H1 (cell line): ENCODE measurements at regions not wholly inside any gene's neighbourhood (a gene's known extent, or its start where the extent isn't known, plus 50 kb on each side); places are given as distances from the start of the nearest gene placed in this dataset.

ENCODE experiments used
- CTCF ChIA-PET: fragments of 300-600 bp; sonication (Branson Sonifier 250); formaldehyde crosslinking; loops from one replicate; lab custom pipeline; 2021; ENCODE audit not compliant: partially characterized antibody; lab: Charles Lee
- POLR2A ChIA-PET: fragments of 300-600 bp; sonication (Branson Sonifier 250); formaldehyde crosslinking; loops from one replicate; lab custom pipeline; 2021; ENCODE audit warnings: inconsistent platforms; ENCODE audit not compliant: partially characterized antibody; lab: Charles Lee
- DNase-seq, 2 experiments: peaks; one replicate each; pipeline versions ENCODE4 v3.0.0 to v3.0.0-alpha.2; 2010 to 2022; ENCODE audit warnings: low spot score in 2 of 2, low read depth in 1 of 2, mixed read lengths in 1 of 2
- FAIRE-seq: peaks from 2 replicates; lab custom pipeline; 2011; peaks lifted over from hg19 to GRCh38; lab: Jason Lieb, UNC
- H2AFZ ChIP-seq: 2 replicates; pipeline ENCODE4 v1.8.1; 2012; ENCODE audit warnings: low read length, inconsistent platforms
- H2AK5ac ChIP-seq: 2 replicates; pipeline ENCODE4 v1.6.1; 2013; ENCODE audit warnings: low read depth, low read length
- H2BK120ac ChIP-seq: replicated peaks from 2 replicates; pipeline ENCODE3; 2013; ENCODE audit warnings: low read depth, low read length, inconsistent platforms
- H2BK12ac ChIP-seq: 2 replicates; pipeline ENCODE4 v1.6.1; 2013; ENCODE audit warnings: low read depth, low read length
- H2BK15ac ChIP-seq: 2 replicates; pipeline ENCODE4 v1.6.1; 2013; ENCODE audit warnings: low read length
- H2BK20ac ChIP-seq: 2 replicates; pipeline ENCODE4 v1.6.1; 2013; ENCODE audit warnings: low read length
- H2BK5ac ChIP-seq: 2 replicates; pipeline ENCODE4 v1.6.1; 2013; ENCODE audit warnings: low read depth, low read length
- H3K14ac ChIP-seq: 2 replicates; pipeline ENCODE4 v1.6.1; 2013; ENCODE audit warnings: inconsistent platforms; ENCODE audit not compliant: insufficient read length
- H3K18ac ChIP-seq: 2 replicates; pipeline ENCODE4 v1.6.1; 2013; ENCODE audit warnings: low read length; ENCODE audit errors: extremely low read depth
- H3K23ac ChIP-seq: 2 replicates; pipeline ENCODE4 v1.6.1; 2013; ENCODE audit warnings: inconsistent platforms; ENCODE audit not compliant: insufficient read length
- H3K23me2 ChIP-seq: 2 replicates; pipeline ENCODE4 v1.6.1; 2013; ENCODE audit warnings: low read depth, low read length
- H3K27ac ChIP-seq: 2 replicates; pipeline ENCODE4 v1.6.1; 2011; ENCODE audit warnings: low read depth, low read length, inconsistent platforms
- H3K27me3 ChIP-seq, 4 experiments: replicated peaks in 1 of 4; 1 replicate in 1 of 4; 2 replicates in 3 of 4; pipeline versions ENCODE4 v1.6.1 to v1.8.1; 2011 to 2013; ENCODE audit warnings: low read length in 3 of 4, mild to moderate bottlenecking in 3 of 4, inconsistent platforms in 2 of 4, mixed read lengths in 2 of 4, moderate library complexity in 1 of 4; ENCODE audit not compliant: control insufficient read depth in 3 of 4, insufficient read depth in 3 of 4; ENCODE audit errors: extremely low read depth in 1 of 4
- H3K36me3 ChIP-seq, 4 experiments: 2 replicates each; pipeline versions ENCODE4 v1.6.1 to v1.8.1; 2011 to 2013; ENCODE audit warnings: mild to moderate bottlenecking in 4 of 4, low read length in 3 of 4, moderate library complexity in 2 of 4, control low read depth in 1 of 4, inconsistent platforms in 1 of 4; ENCODE audit not compliant: insufficient read depth in 4 of 4, control insufficient read depth in 2 of 4
- H3K4ac ChIP-seq: replicated peaks from 2 replicates; pipeline ENCODE3; 2013; ENCODE audit warnings: low read length, low read depth, mixed read lengths, inconsistent platforms; ENCODE audit not compliant: insufficient read length
- H3K4me1 ChIP-seq, 4 experiments: replicated peaks in 1 of 4; 1 replicate in 1 of 4; 2 replicates in 3 of 4; pipeline versions ENCODE4 v1.6.1 to v1.8.1; 2011 to 2013; ENCODE audit warnings: low read length in 3 of 4, inconsistent platforms in 2 of 4, mixed read lengths in 1 of 4; ENCODE audit not compliant: insufficient read depth in 4 of 4, control insufficient read depth in 3 of 4
- H3K4me2 ChIP-seq, 2 experiments: 2 replicates each; pipeline versions ENCODE4 v1.6.1 to v1.8.1; 2011 to 2013; ENCODE audit warnings: low read depth in 2 of 2, low read length in 2 of 2, control low read depth in 1 of 2, inconsistent platforms in 1 of 2, mild to moderate bottlenecking in 1 of 2; ENCODE audit not compliant: insufficient read depth in 1 of 2
- H3K4me3 ChIP-seq, 4 experiments: fragments of 200-600, 300-600 bp in 1 of 4; sonication (generic), shearing (Covaris generic), sonication (Bioruptor Twin) in 1 of 4; 2 replicates each; pipeline versions ENCODE4 v1.5.1 to v1.8.1; 2011 to 2016; ENCODE audit warnings: low read length in 4 of 4, low read depth in 3 of 4, control low read depth in 2 of 4, inconsistent platforms in 2 of 4, mild to moderate bottlenecking in 2 of 4, mixed read lengths in 1 of 4, moderate library complexity in 1 of 4; ENCODE audit not compliant: insufficient read depth in 2 of 4; ENCODE audit errors: extremely low read depth in 1 of 4
- H3K56ac ChIP-seq: replicated peaks from 2 replicates; pipeline ENCODE3; 2013; ENCODE audit warnings: low read depth, mild to moderate bottlenecking, mixed read lengths, low read length, inconsistent platforms; ENCODE audit not compliant: insufficient read length
- H3K79me1 ChIP-seq: 2 replicates; pipeline ENCODE4 v1.6.1; 2013; ENCODE audit warnings: low read depth, low read length, control low read depth
- H3K79me2 ChIP-seq, 2 experiments: 2 replicates each; pipeline versions ENCODE4 v1.6.1 to v1.8.1; 2012 to 2013; ENCODE audit warnings: low read length in 2 of 2, mild to moderate bottlenecking in 2 of 2, inconsistent platforms in 1 of 2; ENCODE audit not compliant: insufficient read depth in 2 of 2, control insufficient read depth in 1 of 2
- H3K9ac ChIP-seq, 4 experiments: replicated peaks in 1 of 4; 1 replicate in 1 of 4; 2 replicates in 3 of 4; pipeline versions ENCODE4 v1.6.1 to v1.8.1; 2011 to 2013; ENCODE audit warnings: low read depth in 3 of 4, low read length in 3 of 4, control low read depth in 2 of 4, mild to moderate bottlenecking in 2 of 4, moderate library complexity in 2 of 4, inconsistent platforms in 1 of 4; ENCODE audit errors: extremely low read depth in 1 of 4
- H3K9me3 ChIP-seq, 2 experiments: 2 replicates each; pipeline versions ENCODE4 v1.6.1 to v1.8.1; 2012 to 2013; ENCODE audit warnings: mild to moderate bottlenecking in 2 of 2, moderate library complexity in 2 of 2, control low read depth in 1 of 2, inconsistent platforms in 1 of 2, low read depth in 1 of 2, low read length in 1 of 2, mixed read lengths in 1 of 2; ENCODE audit not compliant: insufficient read depth in 2 of 2
- H4K20me1 ChIP-seq, 2 experiments: replicated peaks in 1 of 2; 2 replicates each; pipeline versions ENCODE3 to v1.8.1; 2011 to 2013; ENCODE audit warnings: inconsistent platforms in 2 of 2, low read length in 2 of 2, mild to moderate bottlenecking in 1 of 2; ENCODE audit not compliant: insufficient read depth in 2 of 2, control insufficient read depth in 1 of 2
- H4K5ac ChIP-seq: 2 replicates; pipeline ENCODE4 v1.6.1; 2013; ENCODE audit warnings: low read length, low read depth, mixed read lengths, inconsistent platforms; ENCODE audit not compliant: insufficient read length
- H4K8ac ChIP-seq: 2 replicates; pipeline ENCODE4 v1.8.0; 2013; ENCODE audit warnings: mild to moderate bottlenecking, moderate library complexity, low read length, inconsistent platforms; ENCODE audit not compliant: insufficient read depth; ENCODE audit errors: extremely low read depth
- H4K91ac ChIP-seq: replicated peaks from 2 replicates; pipeline ENCODE3; 2013; ENCODE audit warnings: low read length, mixed read lengths, inconsistent platforms; ENCODE audit not compliant: insufficient read length
- BACH1 ChIP-seq: IDR thresholded peaks from 2 replicates; pipeline ENCODE4 v1.6.1; 2012; ENCODE audit warnings: low read length, improper control_type of control experiment
- CBX5 ChIP-seq: fragments of 300-800, 300-1000 bp; sonication (generic); IDR thresholded peaks from 2 replicates; pipeline ENCODE4 v1.7.1; 2016; ENCODE audit warnings: antibody characterized with exemption, low read length, low read depth
- GTF2F1 ChIP-seq: IDR thresholded peaks from 2 replicates; pipeline ENCODE4 v1.6.1; 2012; ENCODE audit warnings: low read depth, low read length, improper control_type of control experiment, borderline replicate concordance
- POLR2A ChIP-seq, 2 experiments: IDR thresholded peaks; 1 replicate in 1 of 2; 2 replicates in 1 of 2; pipeline ENCODE4 v1.6.1; 2011; ENCODE audit warnings: low read depth in 2 of 2, low read length in 2 of 2, mild to moderate bottlenecking in 2 of 2; ENCODE audit errors: control extremely low read depth in 1 of 2
- RFX5 ChIP-seq: IDR thresholded peaks from 2 replicates; pipeline ENCODE4 v1.6.1; 2011; ENCODE audit warnings: low read depth, low read length, improper control_type of control experiment, borderline replicate concordance
- TBP ChIP-seq: IDR thresholded peaks from 2 replicates; pipeline ENCODE4 v1.6.1; 2011; ENCODE audit warnings: low read depth, low read length, improper control_type of control experiment
- TEAD4 ChIP-seq: IDR thresholded peaks from 2 replicates; pipeline ENCODE4 v1.6.1; 2012; ENCODE audit warnings: low read depth, low read length, inconsistent platforms, mixed read lengths
- WGBS, 2 experiments: shearing (Covaris generic) in 1 of 2; methylation state at CpG; one replicate each; pipeline versions ENCODE4 v1.1.6 to v1.1.7; 2013 to 2015; ENCODE audit warnings: low lambda C conversion rate in 2 of 2, mixed read lengths in 2 of 2, inconsistent platforms in 1 of 2, low coverage in 1 of 2, missing lambda C conversion rate in 1 of 2; ENCODE audit not compliant: insufficient replicate concordance in 2 of 2, insufficient coverage in 1 of 2, insufficient read length in 1 of 2; ENCODE audit errors: extremely low coverage in 1 of 2, missing lambda C conversion rate in 1 of 2; 5-methylcytosine and 5-hydroxymethylcytosine counted together

DNA sequence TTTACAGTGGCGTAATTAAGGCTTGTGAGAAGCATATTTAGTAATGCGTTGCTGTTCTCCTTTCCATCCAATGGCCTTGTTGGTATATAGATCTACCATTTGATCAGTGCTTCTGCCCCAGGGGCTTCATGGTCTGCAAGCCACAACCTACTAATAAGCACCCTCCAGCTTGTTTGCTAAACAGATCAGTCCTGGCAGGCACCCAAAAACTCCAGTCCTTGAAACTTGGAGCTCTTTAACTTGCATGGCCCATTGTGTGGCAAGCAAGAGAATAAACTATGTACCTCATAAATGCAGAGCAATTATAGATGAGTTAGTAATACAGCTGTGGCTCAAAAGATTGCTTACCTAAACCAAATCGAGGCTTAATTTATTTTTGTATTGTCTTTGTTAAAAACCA is 158.5 kb downstream of the FTCDNL1 start:
- 85% methylated on average over 3 of the region's 3 CpGs; no CpG with 5 or more reads in 1 of the 2 experiments for WGBS, 2 experiments
- H4K5ac ChIP-seq: no peak overlapping the region
- no peaks in the 10 kb centered on the region for H3K27me3 ChIP-seq
- no peaks in the 10 kb centered on the region for H3K23me2 ChIP-seq
- no peak overlapping the region for H2BK12ac ChIP-seq
- FAIRE-seq (no peak), DNase-seq (no peak)
- no peak overlapping the region for H3K14ac ChIP-seq
- H4K20me1 ChIP-seq: no peaks in the 10 kb centered on the region
- no peak overlapping the region for H3K9ac ChIP-seq
- H2AFZ ChIP-seq: peak overlapping the region; percentile 77; the same call in 1 of the 2 replicates
- CTCF ChIA-PET: interaction anchor here (1.1 to 5.7 kb wide), 3 partner anchors 12 to 97 kb away, joined by 3 to 36 read pairs (median 4); no protein-coding TSS in a partner anchor
- no peaks in the 10 kb centered on the region for H3K36me3 ChIP-seq
- H3K23ac ChIP-seq: no peak overlapping the region
- H3K56ac ChIP-seq: no peak overlapping the region
- no peak overlapping the region for H3K4me3 ChIP-seq
- H2BK20ac ChIP-seq: no peak overlapping the region
- H4K8ac ChIP-seq: no peak overlapping the region
- no peak overlapping the region for H3K4ac ChIP-seq
- H3K18ac ChIP-seq: no peak overlapping the region
- H2AK5ac ChIP-seq: no peak overlapping the region
- no peak overlapping the region for H2BK120ac ChIP-seq
- H4K91ac ChIP-seq: no peak overlapping the region
- H2BK5ac ChIP-seq: no peak overlapping the region
- H3K9me3 ChIP-seq: no peaks in the 10 kb centered on the region
- POLR2A ChIA-PET: interaction anchor here (1.3 kb wide), 1 partner anchor 9 kb away, joined by 3 read pairs; no protein-coding TSS in a partner anchor
- no peaks in the 10 kb centered on the region for H3K79me2 ChIP-seq
- peaks cover 0 to 2% (median 0%) of the 10 kb centered on the region in 4 experiments; a peak in 1 of 7 replicates for H3K4me1 ChIP-seq
- H2BK15ac ChIP-seq: no peak overlapping the region
- no peaks in the 10 kb centered on the region for H3K79me1 ChIP-seq
- H3K4me2 ChIP-seq: no peak overlapping the region
- H3K27ac ChIP-seq: no peak overlapping the region
- TF ChIP-seq TEAD4 (no peak), GTF2F1 (no peak), BACH1 (no peak), RFX5 (no peak), POLR2A (IDR thresholded peaks at IDR 0.05; ENCODE audit: control extremely low read depth in 1 of 2, low read depth in 2 of 2, low read length in 2 of 2) (no peak), TBP (no peak), CBX5 (no peak)
